ENCODE measurements at regions not wholly inside any gene's neighbourhood (a gene's known extent, or its start where the extent isn't known, plus 50 kb on each side); places are given as distances from the start of the nearest gene placed in this dataset.
A peak's percentile ranks its signal among the peaks of the same experiment; 100 is the strongest.

- Histone ChIP-seq H3K27me3 (ENCODE audit: insufficient read depth, insufficient read length) (no peaks in the 10 kb centered on the region), H3K9me3 (ENCODE audit: insufficient read depth, low read length) (no peaks in the 10 kb centered on the region), H3K4me3 (ENCODE audit: insufficient read length, low read depth) (no peak overlapping the region), H3K36me3 (ENCODE audit: insufficient read depth, insufficient read length, low read length) (no peaks in the 10 kb centered on the region), H3K9ac (ENCODE audit: insufficient read length, low read depth) (no peak overlapping the region), H3K4me1 (ENCODE audit: insufficient read depth, insufficient read length) (no peaks in the 10 kb centered on the region)
- TF ChIP-seq YY1 (IDR thresholded peaks at IDR 0.05; ENCODE audit: insufficient read depth, insufficient read length) (no peak), SUZ12 (IDR thresholded peaks at IDR 0.05; ENCODE audit: extremely low read depth, insufficient read depth, insufficient read length) (no peak), ZNF274 (IDR thresholded peaks at IDR 0.05; ENCODE audit: low read depth, low read length) (no peak)
- peak; percentile 44 for DNase-seq (ENCODE audit: low read depth, low spot score)
Observed at GRCh38 chr2:164103271-164103670, 367.5 kb upstream of the FIGN start.

- TF ChIP-seq SUZ12 (IDR thresholded peaks at IDR 0.05; ENCODE audit: extremely low read depth, insufficient read depth, insufficient read length), result no peak
- TF ChIP-seq YY1 (IDR thresholded peaks at IDR 0.05; ENCODE audit: insufficient read depth, insufficient read length), result no peak
- TF ChIP-seq ZNF274 (IDR thresholded peaks at IDR 0.05; ENCODE audit: low read depth, low read length), result no peak
- Histone ChIP-seq H3K27me3 (ENCODE audit: insufficient read depth, insufficient read length) (no peaks in the 10 kb centered on the region), H3K9me3 (ENCODE audit: insufficient read depth, low read length) (no peaks in the 10 kb centered on the region), H3K4me3 (ENCODE audit: insufficient read length, low read depth) (no peak overlapping the region), H3K36me3 (ENCODE audit: insufficient read depth, insufficient read length, low read length) (no peaks in the 10 kb centered on the region), H3K4me1 (ENCODE audit: insufficient read depth, insufficient read length) (no peaks in the 10 kb centered on the region), H3K9ac (ENCODE audit: insufficient read length, low read depth) (no peak overlapping the region)
- DNase-seq (ENCODE audit: low read depth, low spot score), result no peak
Observed at GRCh38 chr2:164102366-164102765, 366.6 kb upstream of the FIGN start.

- H3K36me3 ChIP-seq (ENCODE audit: insufficient read depth, insufficient read length, low read length), result no peaks in the 10 kb centered on the region
- H3K4me3 ChIP-seq (ENCODE audit: insufficient read length, low read depth), result no peak overlapping the region
- TF ChIP-seq ZNF274 (IDR thresholded peaks at IDR 0.05; ENCODE audit: low read depth, low read length) (no peak), YY1 (IDR thresholded peaks at IDR 0.05; ENCODE audit: insufficient read depth, insufficient read length) (no peak), SUZ12 (IDR thresholded peaks at IDR 0.05; ENCODE audit: extremely low read depth, insufficient read depth, insufficient read length) (no peak)
- no peaks in the 10 kb centered on the region for H3K4me1 ChIP-seq (ENCODE audit: insufficient read depth, insufficient read length)
- H3K9me3 ChIP-seq (ENCODE audit: insufficient read depth, low read length), result no peaks in the 10 kb centered on the region
- DNase-seq (ENCODE audit: low read depth, low spot score), result no peak
- H3K9ac ChIP-seq (ENCODE audit: insufficient read length, low read depth), result no peak overlapping the region
- no peaks in the 10 kb centered on the region for H3K27me3 ChIP-seq (ENCODE audit: insufficient read depth, insufficient read length)
Observed at GRCh38 chr2:164091673-164092072, 355.9 kb upstream of the FIGN start.

- no peak for DNase-seq (ENCODE audit: low read depth, low spot score)
Observed at GRCh38 chr2:164090533-164090932, 354.7 kb upstream of the FIGN start.

GRCh38 chr2:164084066-164084465, 348.3 kb upstream of the FIGN start:
- H3K9me3 ChIP-seq (ENCODE audit: insufficient read depth, low read length), result no peaks in the 10 kb centered on the region
- TF ChIP-seq SUZ12 (IDR thresholded peaks at IDR 0.05; ENCODE audit: extremely low read depth, insufficient read depth, insufficient read length), result no peak
- H3K4me1 ChIP-seq (ENCODE audit: insufficient read depth, insufficient read length), result no peaks in the 10 kb centered on the region
- no peak for DNase-seq (ENCODE audit: low read depth, low spot score)
- H3K4me3 ChIP-seq (ENCODE audit: insufficient read length, low read depth), result no peak overlapping the region
- H3K36me3 ChIP-seq (ENCODE audit: insufficient read depth, insufficient read length, low read length), result no peaks in the 10 kb centered on the region
- no peaks in the 10 kb centered on the region for H3K27me3 ChIP-seq (ENCODE audit: insufficient read depth, insufficient read length)
- no peak overlapping the region for H3K9ac ChIP-seq (ENCODE audit: insufficient read length, low read depth)

More at GRCh38 chr2:164090533-164090932, 354.7 kb upstream of the FIGN start:
- Histone ChIP-seq H3K27me3 (ENCODE audit: insufficient read depth, insufficient read length) (no peaks in the 10 kb centered on the region), H3K4me3 (ENCODE audit: insufficient read length, low read depth) (no peak overlapping the region), H3K9ac (ENCODE audit: insufficient read length, low read depth) (no peak overlapping the region), H3K4me1 (ENCODE audit: insufficient read depth, insufficient read length) (no peaks in the 10 kb centered on the region), H3K9me3 (ENCODE audit: insufficient read depth, low read length) (no peaks in the 10 kb centered on the region), H3K36me3 (ENCODE audit: insufficient read depth, insufficient read length, low read length) (no peaks in the 10 kb centered on the region)
- TF ChIP-seq ZNF274 (IDR thresholded peaks at IDR 0.05; ENCODE audit: low read depth, low read length) (no peak), YY1 (IDR thresholded peaks at IDR 0.05; ENCODE audit: insufficient read depth, insufficient read length) (no peak), SUZ12 (IDR thresholded peaks at IDR 0.05; ENCODE audit: extremely low read depth, insufficient read depth, insufficient read length) (no peak)

- no peak for DNase-seq (ENCODE audit: low read depth, low spot score)
- no peak overlapping the region for H3K9ac ChIP-seq (ENCODE audit: insufficient read length, low read depth)
- H3K27me3 ChIP-seq (ENCODE audit: insufficient read depth, insufficient read length), result no peaks in the 10 kb centered on the region
- no peak for TF ChIP-seq ZNF274 (IDR thresholded peaks at IDR 0.05; ENCODE audit: low read depth, low read length)
- no peak for TF ChIP-seq YY1 (IDR thresholded peaks at IDR 0.05; ENCODE audit: insufficient read depth, insufficient read length)
- no peak for TF ChIP-seq SUZ12 (IDR thresholded peaks at IDR 0.05; ENCODE audit: extremely low read depth, insufficient read depth, insufficient read length)
- H3K9me3 ChIP-seq (ENCODE audit: insufficient read depth, low read length), result no peaks in the 10 kb centered on the region
- no peaks in the 10 kb centered on the region for H3K36me3 ChIP-seq (ENCODE audit: insufficient read depth, insufficient read length, low read length)
- no peaks in the 10 kb centered on the region for H3K4me1 ChIP-seq (ENCODE audit: insufficient read depth, insufficient read length)
- no peak overlapping the region for H3K4me3 ChIP-seq (ENCODE audit: insufficient read length, low read depth)
Observed at GRCh38 chr2:164080486-164080885, 344.7 kb upstream of the FIGN start.

- DNase-seq (ENCODE audit: low read depth, low spot score), result no peak
- no peak for TF ChIP-seq ZNF274 (IDR thresholded peaks at IDR 0.05; ENCODE audit: low read depth, low read length)
- TF ChIP-seq YY1 (IDR thresholded peaks at IDR 0.05; ENCODE audit: insufficient read depth, insufficient read length), result no peak
- TF ChIP-seq SUZ12 (IDR thresholded peaks at IDR 0.05; ENCODE audit: extremely low read depth, insufficient read depth, insufficient read length), result no peak
- no peak overlapping the region for H3K9ac ChIP-seq (ENCODE audit: insufficient read length, low read depth)
Observed at GRCh38 chr2:164079258-164079657, 343.4 kb upstream of the FIGN start.

GRCh38 chr2:164078421-164078820, 342.6 kb upstream of the FIGN start:
- TF ChIP-seq SUZ12 (IDR thresholded peaks at IDR 0.05; ENCODE audit: extremely low read depth, insufficient read depth, insufficient read length) (no peak), YY1 (IDR thresholded peaks at IDR 0.05; ENCODE audit: insufficient read depth, insufficient read length) (no peak), ZNF274 (IDR thresholded peaks at IDR 0.05; ENCODE audit: low read depth, low read length) (no peak)
- Histone ChIP-seq H3K4me3 (ENCODE audit: insufficient read length, low read depth) (no peak overlapping the region), H3K9ac (ENCODE audit: insufficient read length, low read depth) (no peak overlapping the region), H3K36me3 (ENCODE audit: insufficient read depth, insufficient read length, low read length) (no peaks in the 10 kb centered on the region), H3K9me3 (ENCODE audit: insufficient read depth, low read length) (no peaks in the 10 kb centered on the region), H3K27me3 (ENCODE audit: insufficient read depth, insufficient read length) (no peaks in the 10 kb centered on the region), H3K4me1 (ENCODE audit: insufficient read depth, insufficient read length) (no peaks in the 10 kb centered on the region)
- DNase-seq (ENCODE audit: low read depth, low spot score), result no peak

More at GRCh38 chr2:164079258-164079657, 343.4 kb upstream of the FIGN start:
- H3K27me3 ChIP-seq (ENCODE audit: insufficient read depth, insufficient read length), result no peaks in the 10 kb centered on the region
- no peaks in the 10 kb centered on the region for H3K36me3 ChIP-seq (ENCODE audit: insufficient read depth, insufficient read length, low read length)
- H3K9me3 ChIP-seq (ENCODE audit: insufficient read depth, low read length), result no peaks in the 10 kb centered on the region
- H3K4me3 ChIP-seq (ENCODE audit: insufficient read length, low read depth), result no peak overlapping the region
- no peaks in the 10 kb centered on the region for H3K4me1 ChIP-seq (ENCODE audit: insufficient read depth, insufficient read length)

All from NT2/D1 (cell line).